ENCODE measurements at regions not wholly inside any gene's neighbourhood (a gene's known extent, or its start where the extent isn't known, plus 50 kb on each side); places are given as distances from the start of the nearest gene placed in this dataset.

DNA sequence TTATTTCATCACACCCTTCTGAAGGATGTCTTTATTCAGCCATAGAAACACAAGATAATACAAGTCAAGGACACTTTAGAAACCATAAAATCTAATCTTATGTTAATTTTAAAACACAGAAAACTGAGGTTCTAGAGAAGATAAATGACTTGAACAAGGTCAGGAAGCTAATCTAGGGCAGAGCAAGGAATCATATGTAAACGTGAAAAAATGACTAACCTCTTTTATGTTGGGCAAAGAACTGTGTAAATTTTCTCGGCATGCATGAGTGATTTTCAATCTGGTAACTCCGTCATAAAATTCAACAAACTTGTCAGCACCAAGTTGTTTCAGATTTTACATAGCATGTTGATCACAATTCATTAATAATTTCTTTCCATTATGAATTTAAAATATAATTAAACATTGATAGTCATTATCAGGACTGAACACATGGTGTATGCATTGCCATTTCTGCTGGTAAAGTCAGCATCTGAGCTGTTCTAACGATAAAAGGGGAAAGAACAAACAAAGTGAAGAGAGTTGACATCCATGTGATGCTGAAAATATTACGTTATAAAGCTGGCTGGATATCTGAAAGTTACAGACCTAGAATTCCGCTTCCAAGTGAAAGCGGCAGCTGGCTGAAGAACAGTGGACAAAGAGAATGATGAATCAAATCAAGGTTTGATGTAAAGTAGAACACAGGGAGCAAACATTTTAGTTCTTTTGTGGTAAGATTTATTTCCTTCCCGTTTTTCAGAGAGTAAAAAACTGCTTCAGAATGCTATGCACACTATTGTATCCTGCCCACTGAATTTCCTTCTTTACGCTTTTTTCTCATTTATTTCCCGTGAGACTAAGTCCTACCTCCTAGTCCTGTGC is 1037.4 kb upstream of the TMPRSS15 start:
- no peak for DNase-seq (ENCODE audit: extremely low spot score, unreplicated experiment)
- Mint-ChIP-seq H3K27ac (no peak overlapping the region), H3K36me3 (no peaks in the 10 kb centered on the region), H3K4me1 (ENCODE audit: unreplicated experiment) (no peaks in the 10 kb centered on the region), H3K9me3 (no peaks in the 10 kb centered on the region), H3K4me3 (no peak overlapping the region), H3K27me3 (no peaks in the 10 kb centered on the region)
- TF ChIP-seq, protein P1, sequence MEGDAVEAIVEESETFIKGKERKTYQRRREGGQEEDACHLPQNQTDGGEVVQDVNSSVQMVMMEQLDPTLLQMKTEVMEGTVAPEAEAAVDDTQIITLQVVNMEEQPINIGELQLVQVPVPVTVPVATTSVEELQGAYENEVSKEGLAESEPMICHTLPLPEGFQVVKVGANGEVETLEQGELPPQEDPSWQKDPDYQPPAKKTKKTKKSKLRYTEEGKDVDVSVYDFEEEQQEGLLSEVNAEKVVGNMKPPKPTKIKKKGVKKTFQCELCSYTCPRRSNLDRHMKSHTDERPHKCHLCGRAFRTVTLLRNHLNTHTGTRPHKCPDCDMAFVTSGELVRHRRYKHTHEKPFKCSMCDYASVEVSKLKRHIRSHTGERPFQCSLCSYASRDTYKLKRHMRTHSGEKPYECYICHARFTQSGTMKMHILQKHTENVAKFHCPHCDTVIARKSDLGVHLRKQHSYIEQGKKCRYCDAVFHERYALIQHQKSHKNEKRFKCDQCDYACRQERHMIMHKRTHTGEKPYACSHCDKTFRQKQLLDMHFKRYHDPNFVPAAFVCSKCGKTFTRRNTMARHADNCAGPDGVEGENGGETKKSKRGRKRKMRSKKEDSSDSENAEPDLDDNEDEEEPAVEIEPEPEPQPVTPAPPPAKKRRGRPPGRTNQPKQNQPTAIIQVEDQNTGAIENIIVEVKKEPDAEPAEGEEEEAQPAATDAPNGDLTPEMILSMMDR (conservative IDR thresholded peaks at IDR 0.05) = no peak

DNA sequence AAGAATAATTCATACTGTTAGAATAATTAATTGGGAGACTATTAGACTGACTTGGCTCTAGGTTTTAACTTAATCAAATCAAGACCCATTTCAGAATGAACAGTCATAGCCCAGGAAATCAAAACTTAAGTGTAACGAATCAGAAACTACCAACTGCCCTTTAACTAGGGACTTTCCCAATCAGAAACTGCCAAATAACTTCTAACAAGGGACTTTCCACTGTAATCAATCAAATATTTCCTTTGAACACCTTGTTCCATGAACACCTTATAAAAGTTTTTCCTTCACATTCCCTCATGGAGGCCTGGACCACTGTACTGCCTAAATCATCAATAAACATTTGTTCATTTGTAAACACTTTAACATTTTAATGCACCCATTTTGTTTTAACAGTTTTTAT is 1054.7 kb upstream of the TMPRSS15 start:
- Mint-ChIP-seq H3K4me1 (ENCODE audit: unreplicated experiment) (no peaks in the 10 kb centered on the region), H3K36me3 (no peaks in the 10 kb centered on the region), H3K9me3 (peaks cover 4% of the 10 kb centered on the region), H3K27me3 (no peaks in the 10 kb centered on the region), H3K4me3 (no peak overlapping the region), H3K27ac (no peak overlapping the region)
- TF ChIP-seq, protein P1 (conservative IDR thresholded peaks at IDR 0.05) = no peak
- no peak for DNase-seq (ENCODE audit: extremely low spot score, unreplicated experiment)

DNA sequence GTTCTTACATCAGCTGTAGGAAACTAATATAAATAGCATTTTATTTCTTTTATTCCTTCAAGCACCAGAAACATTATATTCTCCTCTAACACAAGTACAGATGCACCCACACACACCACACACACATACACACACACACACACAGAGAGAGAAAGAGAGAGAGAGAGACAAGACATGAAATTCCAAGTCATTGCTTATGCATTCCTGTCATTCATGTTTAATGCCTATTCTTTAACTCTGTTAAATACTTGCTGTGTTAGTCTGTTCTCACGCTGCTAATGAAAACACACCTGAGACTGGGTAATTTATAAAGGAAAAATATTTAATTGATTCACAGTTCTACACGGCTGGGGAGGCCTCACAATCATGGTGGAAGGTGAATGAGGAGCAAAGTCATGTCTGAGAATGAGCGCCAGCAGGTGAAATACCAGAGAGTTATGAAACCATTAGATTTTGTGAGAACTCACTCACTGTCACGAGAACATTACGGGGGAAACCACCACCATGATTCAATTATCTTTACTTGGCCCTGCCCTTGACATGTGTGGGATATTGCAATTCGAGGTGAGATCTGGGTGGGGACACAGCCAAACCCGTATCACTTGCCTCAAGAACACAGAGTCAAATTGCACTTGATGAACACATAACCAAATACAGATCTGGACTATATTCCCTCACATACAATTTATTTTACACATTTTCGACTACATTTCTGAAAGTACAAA is 1058.1 kb upstream of the TMPRSS15 start:
- Mint-ChIP-seq H3K27ac (no peak overlapping the region), H3K4me1 (ENCODE audit: unreplicated experiment) (no peaks in the 10 kb centered on the region), H3K9me3 (peaks cover 4% of the 10 kb centered on the region), H3K36me3 (no peaks in the 10 kb centered on the region), H3K4me3 (no peak overlapping the region), H3K27me3 (no peaks in the 10 kb centered on the region)
- TF ChIP-seq, protein P1 (conservative IDR thresholded peaks at IDR 0.05) = no peak
- DNase-seq (ENCODE audit: extremely low spot score, unreplicated experiment) = no peak

DNA sequence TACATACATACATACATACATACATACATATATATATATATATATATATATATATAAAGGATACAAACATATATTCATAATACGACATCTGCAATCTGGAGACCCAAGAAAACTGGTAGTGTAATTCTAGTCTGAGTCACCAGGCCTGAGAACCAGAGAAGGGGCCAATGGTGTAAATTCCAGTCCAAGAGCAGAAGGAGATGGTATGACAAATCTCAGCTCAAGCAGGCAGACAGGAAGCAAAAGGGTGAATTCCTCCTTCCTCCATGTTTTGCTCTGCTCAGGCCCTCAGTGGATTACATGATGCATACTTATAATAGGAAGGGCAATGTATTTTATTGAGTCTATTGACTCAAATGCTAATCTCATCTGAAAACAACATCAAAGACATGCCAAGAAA is 1060.4 kb upstream of the TMPRSS15 start:
- no peaks in the 10 kb centered on the region for H3K27me3 Mint-ChIP-seq
- TF ChIP-seq, protein P1 (conservative IDR thresholded peaks at IDR 0.05) = no peak
- H3K9me3 Mint-ChIP-seq = peaks cover 6% of the 10 kb centered on the region
- H3K27ac Mint-ChIP-seq = no peak overlapping the region
- no peak overlapping the region for H3K4me3 Mint-ChIP-seq
- no peaks in the 10 kb centered on the region for H3K36me3 Mint-ChIP-seq
- H3K4me1 Mint-ChIP-seq (ENCODE audit: unreplicated experiment) = no peaks in the 10 kb centered on the region
- DNase-seq (ENCODE audit: extremely low spot score, unreplicated experiment) = no peak

DNA sequence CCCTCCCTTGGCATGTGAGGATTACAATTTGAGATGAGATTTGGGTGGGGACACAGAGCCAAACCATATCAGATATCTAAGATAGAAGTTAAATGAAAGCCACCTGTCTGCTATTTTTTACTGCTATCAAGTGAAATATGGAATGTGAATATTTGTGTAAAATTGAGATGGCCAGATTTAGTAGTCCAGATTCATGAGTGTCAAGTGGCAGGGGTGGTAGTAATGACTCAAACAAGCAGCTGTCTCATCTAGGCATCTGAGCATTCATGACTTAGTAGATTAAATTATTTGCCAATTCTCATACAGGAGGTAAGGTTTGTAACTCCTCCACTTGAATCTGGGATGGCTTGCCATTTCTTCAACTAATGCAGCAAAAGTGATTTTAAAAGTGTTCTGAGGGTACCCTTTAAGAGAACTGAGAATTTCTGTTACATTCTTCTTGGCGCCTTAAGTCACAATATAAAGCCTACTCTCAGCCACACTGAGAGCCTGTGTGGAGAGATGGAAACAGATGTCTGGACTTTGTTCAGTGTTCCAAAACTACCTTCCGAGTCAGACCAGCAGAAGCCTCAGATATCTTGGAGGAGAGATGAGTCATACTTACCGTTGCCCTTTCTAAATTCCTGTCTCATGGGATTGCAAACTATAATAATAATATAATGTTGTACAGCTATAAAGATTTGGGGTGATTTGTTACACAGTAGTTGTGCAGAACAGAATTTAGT is 1065.6 kb upstream of the TMPRSS15 start:
- H3K4me1 Mint-ChIP-seq (ENCODE audit: unreplicated experiment) = no peaks in the 10 kb centered on the region
- H3K36me3 Mint-ChIP-seq = no peaks in the 10 kb centered on the region
- no peaks in the 10 kb centered on the region for H3K27me3 Mint-ChIP-seq
- H3K9me3 Mint-ChIP-seq = peaks cover 13% of the 10 kb centered on the region
- H3K27ac Mint-ChIP-seq = no peak overlapping the region
- TF ChIP-seq, protein P1 (conservative IDR thresholded peaks at IDR 0.05) = no peak
- H3K4me3 Mint-ChIP-seq = no peak overlapping the region
- no peak for DNase-seq (ENCODE audit: extremely low spot score, unreplicated experiment)
